ENCODE measurements at regions not wholly inside any gene's neighbourhood (a gene's known extent, or its start where the extent isn't known, plus 50 kb on each side); places are given as distances from the start of the nearest gene placed in this dataset.

- TF ChIP-seq POLR2A (IDR thresholded peaks at IDR 0.05) (no peak), POLR2AphosphoS5 (IDR thresholded peaks at IDR 0.05) (no peak), EP300 (IDR thresholded peaks at IDR 0.05; ENCODE audit: low read depth) (no peak), CTCF (IDR thresholded peaks at IDR 0.05) (no peak)
- DNase-seq: no peak
- intact Hi-C loops (cut with DNase I; ENCODE audit: low total_unique reads): no loop called here
Observed at GRCh38 chr9:82598241-82599039, 464.5 kb downstream of the RASEF start.

GRCh38 chr9:82599336-82599949 is 463.5 kb downstream of the RASEF start:
- peaks cover 0 to 37% (median 6%) of the 10 kb centered on the region in 4 donors for H3K4me1 ChIP-seq
- DNase-seq: no peak
- H3K4me3 ChIP-seq: no peak overlapping the region
- in situ Hi-C loops (cut with MboI; ENCODE audit: low pct_ligation_motif_present in 1 of 4, low pct_unique_long_range_greater_than_20kb in 1 of 4, low sequenced_read_pairs in 3 of 4) (no loop called here), intact Hi-C loops (cut with DNase I; ENCODE audit: low total_unique reads) (no loop called here)
- H3K9me3 ChIP-seq: no peaks in the 10 kb centered on the region
- H3K27ac ChIP-seq: no peak overlapping the region
- no peak for TF ChIP-seq EP300 (IDR thresholded peaks at IDR 0.05; ENCODE audit: low read depth)
- TF ChIP-seq POLR2AphosphoS5 (IDR thresholded peaks at IDR 0.05): no peak
- TF ChIP-seq CTCF (IDR thresholded peaks at IDR 0.05): no peak
- no peak for TF ChIP-seq POLR2A (IDR thresholded peaks at IDR 0.05)
- no peaks in the 10 kb centered on the region for H3K27me3 ChIP-seq
- no peaks in the 10 kb centered on the region for H3K36me3 ChIP-seq
- WGBS, 2 donors (ENCODE audit: low coverage in 1 of 2): 62 to 71% methylated on average over 2 of the region's 2 CpGs

More at GRCh38 chr9:82598241-82599039, 464.5 kb downstream of the RASEF start:
- H3K27ac ChIP-seq: no peak overlapping the region
- H3K27me3 ChIP-seq: no peaks in the 10 kb centered on the region
- H3K4me3 ChIP-seq: no peak overlapping the region
- in situ Hi-C loops (cut with MboI; ENCODE audit: low pct_ligation_motif_present in 1 of 4, low pct_unique_long_range_greater_than_20kb in 1 of 4, low sequenced_read_pairs in 3 of 4): no loop called here
- peaks cover 0 to 37% (median 6%) of the 10 kb centered on the region in 4 donors for H3K4me1 ChIP-seq
- no peaks in the 10 kb centered on the region for H3K36me3 ChIP-seq
- no peaks in the 10 kb centered on the region for H3K9me3 ChIP-seq
- WGBS, 2 donors (ENCODE audit: low coverage in 1 of 2): 47 to 51% methylated on average over 4 to 6 of the region's 6 CpGs

GRCh38 chr9:82600536-82601292 is 462.2 kb downstream of the RASEF start:
- in situ Hi-C loops (cut with MboI; ENCODE audit: low pct_ligation_motif_present in 1 of 4, low pct_unique_long_range_greater_than_20kb in 1 of 4, low sequenced_read_pairs in 3 of 4) (loop anchor here in 3 of 4 donors (25.0 kb wide), 2 partner anchors 738 to 913 kb away; partner anchors contain the start of gene TLE1 (in 2 of the 3)), intact Hi-C loops (cut with DNase I; ENCODE audit: low total_unique reads) (no loop called here)
- WGBS, 2 donors (ENCODE audit: low coverage in 1 of 2): 63 to 74% methylated on average over 2 to 10 of the region's 10 CpGs
- no peaks in the 10 kb centered on the region for H3K27me3 ChIP-seq
- no peaks in the 10 kb centered on the region for H3K36me3 ChIP-seq
- H3K27ac ChIP-seq: peak overlapping the region in 2 of 4 donors; percentile 14 to 64
- no peaks in the 10 kb centered on the region for H3K9me3 ChIP-seq
- TF ChIP-seq EP300 (IDR thresholded peaks at IDR 0.05; ENCODE audit: low read depth) (no peak), CTCF (IDR thresholded peaks at IDR 0.05) (no peak), POLR2A (IDR thresholded peaks at IDR 0.05) (no peak), POLR2AphosphoS5 (IDR thresholded peaks at IDR 0.05) (no peak)
- no peak for DNase-seq
- peaks cover 4 to 45% (median 6%) of the 10 kb centered on the region in 4 donors for H3K4me1 ChIP-seq
- H3K4me3 ChIP-seq: no peak overlapping the region

- Histone ChIP-seq H3K4me1 (peaks cover 4 to 49% (median 6%) of the 10 kb centered on the region in 4 donors), H3K9me3 (no peaks in the 10 kb centered on the region), H3K27me3 (no peaks in the 10 kb centered on the region), H3K27ac (peak overlapping the region in 2 of 4 donors; percentile 14 to 64), H3K4me3 (no peak overlapping the region), H3K36me3 (no peaks in the 10 kb centered on the region)
- TF ChIP-seq POLR2A (IDR thresholded peaks at IDR 0.05) (no peak), CTCF (IDR thresholded peaks at IDR 0.05) (no peak), EP300 (IDR thresholded peaks at IDR 0.05; ENCODE audit: low read depth) (no peak), POLR2AphosphoS5 (IDR thresholded peaks at IDR 0.05) (peak; percentile 15 to 74 (median 40))
- 50 to 64% methylated on average over 2 of the region's 2 CpGs for WGBS, 2 donors (ENCODE audit: low coverage in 1 of 2)
- no peak for DNase-seq
- intact Hi-C loops (cut with DNase I; ENCODE audit: low total_unique reads) (no loop called here), in situ Hi-C loops (cut with MboI; ENCODE audit: low pct_ligation_motif_present in 1 of 4, low pct_unique_long_range_greater_than_20kb in 1 of 4, low sequenced_read_pairs in 3 of 4) (loop anchor here in 3 of 4 donors (25.0 kb wide), 2 partner anchors 739 to 914 kb away; partner anchors contain the start of gene TLE1 (in 2 of the 3))
Observed at GRCh38 chr9:82601293-82601771, 461.6 kb downstream of the RASEF start.

All from transverse colon (tissue), 4 donors.